ENCODE measurements at regions not wholly inside any gene's neighbourhood (a gene's known extent, or its start where the extent isn't known, plus 50 kb on each side); places are given as distances from the start of the nearest gene placed in this dataset.

DNA sequence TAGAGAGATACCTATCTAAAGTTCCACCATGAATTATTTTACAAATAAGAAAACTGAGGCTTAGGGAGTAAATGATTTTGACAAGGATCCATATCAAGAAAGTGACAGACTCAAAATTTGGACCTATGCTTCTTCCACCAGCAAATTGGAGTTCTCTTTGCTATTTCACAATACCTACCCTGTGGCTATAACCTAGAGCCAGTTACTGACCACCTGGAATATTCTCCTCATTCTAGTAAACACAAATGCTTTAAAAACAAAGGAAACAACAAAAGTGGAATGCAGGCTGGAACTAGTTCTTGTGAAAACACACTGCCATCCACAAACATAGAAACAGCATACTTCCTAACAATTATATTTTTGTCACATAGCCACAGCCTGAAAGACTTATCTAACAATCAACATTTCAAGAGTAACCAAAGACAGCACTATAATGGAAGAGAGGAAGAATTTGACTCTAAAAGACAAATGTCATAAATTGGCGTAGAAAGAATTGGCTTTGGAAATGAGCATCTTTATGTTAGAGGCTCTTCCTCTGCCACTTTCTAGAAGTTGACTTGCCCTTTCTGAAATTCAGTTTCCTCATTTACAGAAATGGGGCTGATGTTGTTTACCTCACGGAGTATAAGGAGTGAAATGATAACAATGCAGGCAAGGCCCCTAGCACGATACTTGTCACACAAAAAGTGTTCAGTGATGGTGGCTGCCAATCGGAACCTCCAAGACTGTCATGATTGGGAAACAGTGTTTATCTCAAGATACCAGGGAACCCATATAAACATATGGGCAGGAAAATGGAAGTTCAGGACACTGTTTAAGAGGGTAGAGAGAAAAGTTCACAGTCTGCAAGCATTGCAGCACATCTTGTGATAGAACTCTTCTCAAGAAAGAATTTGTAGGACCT, 138.6 kb upstream of the LGR5 start:
- TF ChIP-seq CTCF (IDR thresholded peaks at IDR 0.05) (no peak), POLR2A (IDR thresholded peaks at IDR 0.05) (no peak)

Measured in Peyer's patch (tissue), 4 donors.